ENCODE measurements at regions not wholly inside any gene's neighbourhood (a gene's known extent, or its start where the extent isn't known, plus 50 kb on each side); places are given as distances from the start of the nearest gene placed in this dataset.

- TF ChIP-seq CTCF (IDR thresholded peaks at IDR 0.05) (no peak), POLR2A (IDR thresholded peaks at IDR 0.05) (no peak), POLR2AphosphoS5 (IDR thresholded peaks at IDR 0.05; ENCODE audit: insufficient read depth in 1 of 2, low read depth in 1 of 2) (no peak)
Measured at GRCh38 chr10:33042565-33042964, 84.5 kb upstream of the ITGB1 start.

All from vagina (tissue), 2 donors.